ENCODE measurements at regions not wholly inside any gene's neighbourhood (a gene's known extent, or its start where the extent isn't known, plus 50 kb on each side); places are given as distances from the start of the nearest gene placed in this dataset.

- Histone ChIP-seq H3K4me1 (ENCODE audit: low read length) (peaks cover 66% of the 10 kb centered on the region), H3K9me3 (ENCODE audit: low read length) (0 out of 2 replicates have a peak, but pooled peaks cover 2% of the 10 kb centered on the region), H4K20me1 (ENCODE audit: insufficient read depth, low read depth, low read length) (no peaks in the 10 kb centered on the region), H3K36me3 (ENCODE audit: insufficient read depth, low read length) (peaks cover 4% of the 10 kb centered on the region; the same call in 1 of the 2 replicates), H3K9ac (ENCODE audit: low read length) (peak overlapping the region; percentile 2), H3K4me2 (ENCODE audit: low read depth, low read length, poor library complexity, severe bottlenecking) (no peak overlapping the region), H3K9me2 (replicated peaks; ENCODE audit: insufficient read depth, low read length) (no peaks in the 10 kb centered on the region), H3K27ac (ENCODE audit: low read length) (peak overlapping the region; percentile 88), H3K4me3 (ENCODE audit: low read length) (no peak overlapping the region), H2AFZ (ENCODE audit: low read length) (peak overlapping the region; percentile 55), H3K79me2 (ENCODE audit: low read length) (no peaks in the 10 kb centered on the region), H3K27me3 (ENCODE audit: low read length) (no peaks in the 10 kb centered on the region)
- peak; percentile 66 for DNase-seq
These were observed 82.3 kb upstream of the EED start for GRCh38 chr11:86162239-86162638.

- DNase-seq, result no peak
- Histone ChIP-seq H3K4me2 (ENCODE audit: low read depth, low read length, poor library complexity, severe bottlenecking) (peak overlapping the region; percentile 49), H3K79me2 (ENCODE audit: low read length) (no peaks in the 10 kb centered on the region), H2AFZ (ENCODE audit: low read length) (peak overlapping the region; percentile 55), H3K4me3 (ENCODE audit: low read length) (no peak overlapping the region), H3K4me1 (ENCODE audit: low read length) (peaks cover 67% of the 10 kb centered on the region), H3K27ac (ENCODE audit: low read length) (peak overlapping the region; percentile 88), H4K20me1 (ENCODE audit: insufficient read depth, low read depth, low read length) (no peaks in the 10 kb centered on the region), H3K9ac (ENCODE audit: low read length) (peak overlapping the region; percentile 2), H3K36me3 (ENCODE audit: insufficient read depth, low read length) (peaks cover 4% of the 10 kb centered on the region; the same call in 1 of the 2 replicates), H3K9me2 (replicated peaks; ENCODE audit: insufficient read depth, low read length) (no peaks in the 10 kb centered on the region), H3K9me3 (ENCODE audit: low read length) (0 out of 2 replicates have a peak, but pooled peaks cover 2% of the 10 kb centered on the region), H3K27me3 (ENCODE audit: low read length) (no peaks in the 10 kb centered on the region)
These were observed 82.7 kb upstream of the EED start for GRCh38 chr11:86161837-86162236.

- no peaks in the 10 kb centered on the region for H3K9me2 ChIP-seq (replicated peaks; ENCODE audit: insufficient read depth, low read length)
- H3K27ac ChIP-seq (ENCODE audit: low read length), result peak overlapping the region; percentile 88
- H3K4me1 ChIP-seq (ENCODE audit: low read length), result peaks cover 72% of the 10 kb centered on the region
- peak overlapping the region; percentile 49 for H3K4me2 ChIP-seq (ENCODE audit: low read depth, low read length, poor library complexity, severe bottlenecking)
- no peak for DNase-seq
- H2AFZ ChIP-seq (ENCODE audit: low read length), result peak overlapping the region; percentile 55
- peaks cover 4% of the 10 kb centered on the region; the same call in 1 of the 2 replicates for H3K36me3 ChIP-seq (ENCODE audit: insufficient read depth, low read length)
- H3K4me3 ChIP-seq (ENCODE audit: low read length), result 0 out of 2 replicates have a peak overlapping the region, but pooled peaks have one; percentile 2
- H4K20me1 ChIP-seq (ENCODE audit: insufficient read depth, low read depth, low read length), result no peaks in the 10 kb centered on the region
- peak overlapping the region; percentile 2; the same call in 1 of the 2 replicates for H3K9ac ChIP-seq (ENCODE audit: low read length)
- H3K27me3 ChIP-seq (ENCODE audit: low read length), result no peaks in the 10 kb centered on the region
- no peaks in the 10 kb centered on the region for H3K79me2 ChIP-seq (ENCODE audit: low read length)
- H3K9me3 ChIP-seq (ENCODE audit: low read length), result 0 out of 2 replicates have a peak, but pooled peaks cover 2% of the 10 kb centered on the region
These were observed 83.2 kb upstream of the EED start for GRCh38 chr11:86161336-86161735.

- H4K20me1 ChIP-seq (ENCODE audit: insufficient read depth, low read depth, low read length), result no peaks in the 10 kb centered on the region
- peak; percentile 65 for DNase-seq
- H3K4me3 ChIP-seq (ENCODE audit: low read length), result peak overlapping the region; percentile 11
- H3K4me2 ChIP-seq (ENCODE audit: low read depth, low read length, poor library complexity, severe bottlenecking), result peak overlapping the region; percentile 49
- H2AFZ ChIP-seq (ENCODE audit: low read length), result peak overlapping the region; percentile 55
- H3K27ac ChIP-seq (ENCODE audit: low read length), result peak overlapping the region; percentile 88
- H3K79me2 ChIP-seq (ENCODE audit: low read length), result no peaks in the 10 kb centered on the region
- H3K4me1 ChIP-seq (ENCODE audit: low read length), result peaks cover 78% of the 10 kb centered on the region
- H3K36me3 ChIP-seq (ENCODE audit: insufficient read depth, low read length), result peaks cover 4% of the 10 kb centered on the region; the same call in 1 of the 2 replicates
- no peaks in the 10 kb centered on the region for H3K9me3 ChIP-seq (ENCODE audit: low read length)
- peak overlapping the region; percentile 19 for H3K9ac ChIP-seq (ENCODE audit: low read length)
- H3K27me3 ChIP-seq (ENCODE audit: low read length), result no peaks in the 10 kb centered on the region
- H3K9me2 ChIP-seq (replicated peaks; ENCODE audit: insufficient read depth, low read length), result no peaks in the 10 kb centered on the region
These were observed 83.9 kb upstream of the EED start for GRCh38 chr11:86160541-86161149.

- H3K9me2 ChIP-seq (replicated peaks; ENCODE audit: insufficient read depth, low read length), result no peaks in the 10 kb centered on the region
- H2AFZ ChIP-seq (ENCODE audit: low read length), result peak overlapping the region; percentile 55
- H3K4me1 ChIP-seq (ENCODE audit: low read length), result peaks cover 86% of the 10 kb centered on the region
- no peaks in the 10 kb centered on the region for H3K27me3 ChIP-seq (ENCODE audit: low read length)
- no peaks in the 10 kb centered on the region for H4K20me1 ChIP-seq (ENCODE audit: insufficient read depth, low read depth, low read length)
- DNase-seq, result no peak
- peak overlapping the region; percentile 49 for H3K4me2 ChIP-seq (ENCODE audit: low read depth, low read length, poor library complexity, severe bottlenecking)
- H3K36me3 ChIP-seq (ENCODE audit: insufficient read depth, low read length), result peaks cover 4% of the 10 kb centered on the region; the same call in 1 of the 2 replicates
- peak overlapping the region; percentile 88 for H3K27ac ChIP-seq (ENCODE audit: low read length)
- peak overlapping the region; percentile 25 for H3K4me3 ChIP-seq (ENCODE audit: low read length)
- H3K9ac ChIP-seq (ENCODE audit: low read length), result peak overlapping the region; percentile 24
- H3K9me3 ChIP-seq (ENCODE audit: low read length), result no peaks in the 10 kb centered on the region
- no peaks in the 10 kb centered on the region for H3K79me2 ChIP-seq (ENCODE audit: low read length)
These were observed 85.0 kb upstream of the EED start for GRCh38 chr11:86159581-86159891.

- Histone ChIP-seq H2AFZ (ENCODE audit: low read length) (peak overlapping the region; percentile 55), H3K9ac (ENCODE audit: low read length) (peak overlapping the region; percentile 24), H3K4me2 (ENCODE audit: low read depth, low read length, poor library complexity, severe bottlenecking) (peak overlapping the region; percentile 49), H3K27ac (ENCODE audit: low read length) (peak overlapping the region; percentile 88), H3K9me3 (ENCODE audit: low read length) (no peaks in the 10 kb centered on the region), H3K4me1 (ENCODE audit: low read length) (peaks cover 80% of the 10 kb centered on the region), H3K9me2 (replicated peaks; ENCODE audit: insufficient read depth, low read length) (no peaks in the 10 kb centered on the region), H3K79me2 (ENCODE audit: low read length) (no peaks in the 10 kb centered on the region), H3K36me3 (ENCODE audit: insufficient read depth, low read length) (peaks cover 4% of the 10 kb centered on the region; the same call in 1 of the 2 replicates), H4K20me1 (ENCODE audit: insufficient read depth, low read depth, low read length) (no peaks in the 10 kb centered on the region), H3K4me3 (ENCODE audit: low read length) (peak overlapping the region; percentile 25), H3K27me3 (ENCODE audit: low read length) (no peaks in the 10 kb centered on the region)
- DNase-seq, result no peak
These were observed 85.6 kb upstream of the EED start for GRCh38 chr11:86158704-86159580.

GRCh38 chr11:86157797-86158378 lies 86.7 kb upstream of the EED start:
- Histone ChIP-seq H3K27me3 (ENCODE audit: low read length) (no peaks in the 10 kb centered on the region), H2AFZ (ENCODE audit: low read length) (peak overlapping the region; percentile 18), H3K4me3 (ENCODE audit: low read length) (no peak overlapping the region), H4K20me1 (ENCODE audit: insufficient read depth, low read depth, low read length) (no peaks in the 10 kb centered on the region), H3K36me3 (ENCODE audit: insufficient read depth, low read length) (peaks cover 4% of the 10 kb centered on the region; the same call in 1 of the 2 replicates), H3K27ac (ENCODE audit: low read length) (peak overlapping the region; percentile 10; the same call in 1 of the 2 replicates), H3K4me1 (ENCODE audit: low read length) (peaks cover 78% of the 10 kb centered on the region), H3K4me2 (ENCODE audit: low read depth, low read length, poor library complexity, severe bottlenecking) (no peak overlapping the region), H3K9me2 (replicated peaks; ENCODE audit: insufficient read depth, low read length) (no peaks in the 10 kb centered on the region), H3K9me3 (ENCODE audit: low read length) (no peaks in the 10 kb centered on the region), H3K79me2 (ENCODE audit: low read length) (no peaks in the 10 kb centered on the region), H3K9ac (ENCODE audit: low read length) (no peak overlapping the region)
- DNase-seq, result no peak

All from Karpas-422 (cell line).